WTC11 (cell line): ENCODE measurements at regions not wholly inside any gene's neighbourhood (a gene's known extent, or its start where the extent isn't known, plus 50 kb on each side); places are given as distances from the start of the nearest gene placed in this dataset.

ENCODE experiments used
- ATAC-seq: fragments of 200-7000 bp; cut with Tn5 transposase; 2 replicates; pipeline ENCODE4 v1.10.0; 2021; ENCODE audit warnings: mild to moderate bottlenecking, moderate library complexity
- CTCF ChIA-PET: fragments of 300-600 bp; sonication (Branson Sonifier 250); formaldehyde crosslinking; loops from one replicate; lab custom pipeline; 2021; ENCODE audit warnings: antibody characterized with exemption; lab: Charles Lee
- POLR2A ChIA-PET: fragments of 350-600 bp; sonication (Branson Sonifier 250); formaldehyde crosslinking; loops from one replicate; lab custom pipeline; 2021; ENCODE audit warnings: antibody characterized with exemption; lab: Charles Lee
- DNase-seq: peaks from one replicate; pipeline ENCODE4 v3.0.0; 2021; ENCODE audit warnings: low spot score
- H3K27ac Mint-ChIP-seq: 2 replicates; pipeline ENCODE4 v1.8.0; 2021; ENCODE audit warnings: mixed read lengths
- H3K27me3 Mint-ChIP-seq: 2 replicates; pipeline ENCODE4 v1.8.0; 2021; ENCODE audit warnings: low read depth, mild to moderate bottlenecking, moderate library complexity, mixed read lengths
- H3K36me3 Mint-ChIP-seq: 2 replicates; pipeline ENCODE4 v1.8.0; 2021; ENCODE audit warnings: mixed read lengths
- H3K4me1 Mint-ChIP-seq: 2 replicates; pipeline ENCODE4 v1.8.0; 2022; ENCODE audit warnings: mixed read lengths
- H3K4me3 Mint-ChIP-seq: 2 replicates; pipeline ENCODE4 v1.8.0; 2021; ENCODE audit warnings: mild to moderate bottlenecking, moderate library complexity, mixed read lengths
- H3K9me3 Mint-ChIP-seq: 2 replicates; pipeline ENCODE4 v1.8.0; 2021; ENCODE audit warnings: mixed read lengths
- CBFB ChIP-seq: sonication (generic); formaldehyde crosslinking; IDR thresholded peaks from 2 replicates; pipeline ENCODE4 v1.8.1; 2022; ENCODE audit warnings: mild to moderate bottlenecking, low read depth, missing genetic modification reagents
- CREB1 ChIP-seq: sonication (generic); formaldehyde crosslinking; IDR thresholded peaks from 2 replicates; pipeline ENCODE4 v1.8.0; 2023; ENCODE audit warnings: mild to moderate bottlenecking, missing genetic modification reagents
- CREM ChIP-seq: sonication (generic); formaldehyde crosslinking; IDR thresholded peaks from 2 replicates; pipeline ENCODE4 v1.8.1; 2022; ENCODE audit warnings: mild to moderate bottlenecking, missing genetic modification reagents, moderate library complexity
- ELF4 ChIP-seq: sonication (generic); formaldehyde crosslinking; IDR thresholded peaks from 2 replicates; pipeline ENCODE4 v1.8.1; 2022; ENCODE audit warnings: low read depth, mild to moderate bottlenecking, moderate library complexity, missing genetic modification reagents
- ETV6 ChIP-seq: sonication (generic); formaldehyde crosslinking; IDR thresholded peaks from 2 replicates; pipeline ENCODE4 v1.8.1; 2022; ENCODE audit warnings: mild to moderate bottlenecking, missing genetic modification reagents
- GABPB1 ChIP-seq: sonication (generic); formaldehyde crosslinking; IDR thresholded peaks from 2 replicates; pipeline ENCODE4 v1.8.1; 2023; ENCODE audit warnings: mild to moderate bottlenecking, missing genetic modification reagents
- GRHL2 ChIP-seq: fragments of 250-450 bp; sonication (Bioruptor Pico); IDR thresholded peaks from 2 replicates; pipeline ENCODE4 v1.8.0; 2022; ENCODE audit warnings: mild to moderate bottlenecking, moderate library complexity; ENCODE audit not compliant: insufficient replicate concordance, severe bottlenecking
- HMGA2 ChIP-seq: fragments of 250-450 bp; sonication (Bioruptor Pico); IDR thresholded peaks from 2 replicates; pipeline ENCODE4 v1.4.0; 2021; ENCODE audit warnings: mild to moderate bottlenecking, moderate library complexity
- JAZF1 ChIP-seq: fragments of 250-450 bp; sonication (Bioruptor Pico); IDR thresholded peaks from 2 replicates; pipeline ENCODE4 v1.9.0; 2021; ENCODE audit warnings: moderate library complexity, mild to moderate bottlenecking, inconsistent platforms
- KAT7 ChIP-seq: sonication (generic); formaldehyde crosslinking; IDR thresholded peaks from 2 replicates; pipeline ENCODE4 v1.8.1; 2023; ENCODE audit warnings: missing genetic modification reagents, mild to moderate bottlenecking, borderline replicate concordance
- NR3C1 ChIP-seq: sonication (generic); formaldehyde crosslinking; conservative IDR thresholded peaks from 2 replicates; pipeline ENCODE4 v1.8.1; 2023; ENCODE audit warnings: low read depth, mild to moderate bottlenecking, missing genetic modification reagents
- RELA ChIP-seq: sonication (generic); formaldehyde crosslinking; IDR thresholded peaks from 2 replicates; pipeline ENCODE4 v1.8.1; 2022; ENCODE audit warnings: missing genetic modification reagents, mild to moderate bottlenecking, borderline replicate concordance
- TCF7 ChIP-seq: sonication (generic); formaldehyde crosslinking; IDR thresholded peaks from 2 replicates; pipeline ENCODE4 v1.8.0; 2022; ENCODE audit warnings: mild to moderate bottlenecking, low read depth, missing genetic modification reagents, moderate library complexity
- TEAD4 ChIP-seq: sonication (generic); formaldehyde crosslinking; IDR thresholded peaks from 2 replicates; pipeline ENCODE4 v1.8.0; 2022; ENCODE audit warnings: mild to moderate bottlenecking, missing genetic modification reagents
- ZNF396 ChIP-seq: fragments of 250-450 bp; sonication (Bioruptor Pico); IDR thresholded peaks from 2 replicates; pipeline ENCODE4 v1.8.0; 2021; ENCODE audit warnings: mild to moderate bottlenecking, moderate library complexity, borderline replicate concordance
- ZNF416 ChIP-seq: fragments of 250-450 bp; sonication (Bioruptor Pico); IDR thresholded peaks from 2 replicates; pipeline ENCODE4 v1.9.0; 2021; ENCODE audit warnings: mild to moderate bottlenecking, inconsistent platforms
- ZNF671 ChIP-seq: fragments of 250-450 bp; sonication (Bioruptor Pico); IDR thresholded peaks from 2 replicates; pipeline ENCODE4 v1.8.0; 2021; ENCODE audit warnings: mild to moderate bottlenecking
- TF ChIP-seq, protein P1 (sequence below): sonication (generic); formaldehyde crosslinking; IDR thresholded peaks from 2 replicates; pipeline ENCODE4 v1.8.1; 2022; ENCODE audit warnings: mild to moderate bottlenecking, missing genetic modification reagents, moderate library complexity, borderline replicate concordance
- TF ChIP-seq, protein P2 (sequence below): sonication (generic); formaldehyde crosslinking; IDR thresholded peaks from 2 replicates; pipeline ENCODE4 v1.8.1; 2022; ENCODE audit warnings: low read depth, mild to moderate bottlenecking, moderate library complexity, missing genetic modification reagents, borderline replicate concordance
- TF ChIP-seq, protein P3 (sequence below): sonication (generic); formaldehyde crosslinking; IDR thresholded peaks from 2 replicates; pipeline ENCODE4 v1.8.1; 2023; ENCODE audit warnings: mild to moderate bottlenecking, missing genetic modification reagents
- TF ChIP-seq, protein P4 (sequence below): sonication (generic); formaldehyde crosslinking; IDR thresholded peaks from 2 replicates; pipeline ENCODE4 v1.8.0; 2022; ENCODE audit warnings: mild to moderate bottlenecking, missing genetic modification reagents
- TF ChIP-seq, protein P5 (sequence below): fragments of 250-450 bp; sonication (Bioruptor Pico); IDR thresholded peaks from 2 replicates; pipeline ENCODE4 v1.9.0; 2021; ENCODE audit warnings: mild to moderate bottlenecking, borderline replicate concordance
- TF ChIP-seq, protein P6 (sequence below): fragments of 200-600 bp; IDR thresholded peaks from 2 replicates; pipeline ENCODE4 v1.8.0; 2022; ENCODE audit warnings: antibody characterized with exemption
- TF ChIP-seq, protein P7 (sequence below): sonication (generic); formaldehyde crosslinking; IDR thresholded peaks from 2 replicates; pipeline ENCODE4 v1.8.1; 2022; ENCODE audit warnings: missing genetic modification reagents, borderline replicate concordance

DNA sequence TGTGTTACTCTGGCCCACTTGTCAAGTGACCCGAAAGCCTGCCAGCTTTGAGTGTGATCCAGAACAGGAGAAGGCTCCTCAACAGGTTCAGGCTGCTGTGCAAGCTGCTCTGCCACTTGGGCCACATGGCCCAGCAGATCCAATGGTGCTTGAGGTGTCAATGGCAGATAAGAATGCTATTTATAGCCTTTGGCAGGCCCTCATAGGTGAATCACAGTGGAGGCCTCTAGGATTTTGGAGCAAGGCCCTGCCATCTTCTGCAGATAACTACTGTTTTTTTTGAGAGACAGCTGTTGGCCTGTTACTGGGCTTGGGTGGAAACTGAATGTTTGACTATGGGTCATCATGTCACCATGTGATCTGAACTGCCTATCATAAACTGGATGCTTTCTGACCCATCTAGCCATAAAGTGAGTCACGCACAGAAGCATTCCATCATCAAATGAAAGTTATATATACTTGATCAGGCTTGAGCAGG lies 180.8 kb downstream of the CARTPT start (continued):
- TF ChIP-seq ZNF416 (CRISPR knock-in tag) (no peak), ELF4 (CRISPR knock-in tag) (no peak), ZNF671 (CRISPR knock-in tag) (no peak), CREB1 (no peak), CREM (no peak), RELA (no peak), NR3C1 (CRISPR knock-in tag) (no peak), TCF7 (CRISPR knock-in tag) (no peak), ETV6 (CRISPR knock-in tag) (no peak)
- TF ChIP-seq, protein P1, sequence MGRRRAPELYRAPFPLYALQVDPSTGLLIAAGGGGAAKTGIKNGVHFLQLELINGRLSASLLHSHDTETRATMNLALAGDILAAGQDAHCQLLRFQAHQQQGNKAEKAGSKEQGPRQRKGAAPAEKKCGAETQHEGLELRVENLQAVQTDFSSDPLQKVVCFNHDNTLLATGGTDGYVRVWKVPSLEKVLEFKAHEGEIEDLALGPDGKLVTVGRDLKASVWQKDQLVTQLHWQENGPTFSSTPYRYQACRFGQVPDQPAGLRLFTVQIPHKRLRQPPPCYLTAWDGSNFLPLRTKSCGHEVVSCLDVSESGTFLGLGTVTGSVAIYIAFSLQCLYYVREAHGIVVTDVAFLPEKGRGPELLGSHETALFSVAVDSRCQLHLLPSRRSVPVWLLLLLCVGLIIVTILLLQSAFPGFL (CRISPR knock-in tag): no peak

DNA sequence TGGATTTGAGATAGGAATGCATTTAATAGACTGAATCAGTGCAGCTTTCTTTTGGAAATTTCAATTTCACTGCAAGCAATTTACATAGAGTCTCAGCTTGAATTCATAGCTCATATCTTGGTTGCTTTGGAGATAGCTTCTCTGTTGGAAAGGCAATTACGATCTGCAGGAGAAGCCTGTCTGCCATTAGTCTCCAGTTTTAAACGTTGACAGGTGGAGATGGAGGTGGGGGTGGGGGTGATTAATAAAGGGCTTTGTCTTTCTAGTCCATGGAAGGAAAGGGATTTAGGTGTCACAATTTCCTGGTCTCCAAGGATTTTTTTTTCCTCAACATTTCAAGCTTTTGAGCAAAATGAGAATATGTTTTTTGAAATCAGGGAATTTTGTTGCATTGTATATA lies 184.7 kb downstream of the CARTPT start:
- H3K4me1 Mint-ChIP-seq: peaks cover 12% of the 10 kb centered on the region
- POLR2A ChIA-PET: interaction anchor here (0.7 kb wide), 1 partner anchor 255 kb away, joined by 4 read pairs; no protein-coding TSS in a partner anchor
- H3K36me3 Mint-ChIP-seq: peaks cover 5% of the 10 kb centered on the region; the same call in 1 of the 2 replicates
- H3K9me3 Mint-ChIP-seq: peaks cover 21% of the 10 kb centered on the region
- DNase-seq: no peak
- H3K4me3 Mint-ChIP-seq: no peak overlapping the region
- H3K27ac Mint-ChIP-seq: no peak overlapping the region
- TF ChIP-seq, protein P2, sequence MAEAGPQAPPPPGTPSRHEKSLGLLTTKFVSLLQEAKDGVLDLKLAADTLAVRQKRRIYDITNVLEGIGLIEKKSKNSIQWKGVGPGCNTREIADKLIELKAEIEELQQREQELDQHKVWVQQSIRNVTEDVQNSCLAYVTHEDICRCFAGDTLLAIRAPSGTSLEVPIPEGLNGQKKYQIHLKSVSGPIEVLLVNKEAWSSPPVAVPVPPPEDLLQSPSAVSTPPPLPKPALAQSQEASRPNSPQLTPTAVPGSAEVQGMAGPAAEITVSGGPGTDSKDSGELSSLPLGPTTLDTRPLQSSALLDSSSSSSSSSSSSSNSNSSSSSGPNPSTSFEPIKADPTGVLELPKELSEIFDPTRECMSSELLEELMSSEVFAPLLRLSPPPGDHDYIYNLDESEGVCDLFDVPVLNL (CRISPR knock-in tag): no peak
- TF ChIP-seq, protein P3, sequence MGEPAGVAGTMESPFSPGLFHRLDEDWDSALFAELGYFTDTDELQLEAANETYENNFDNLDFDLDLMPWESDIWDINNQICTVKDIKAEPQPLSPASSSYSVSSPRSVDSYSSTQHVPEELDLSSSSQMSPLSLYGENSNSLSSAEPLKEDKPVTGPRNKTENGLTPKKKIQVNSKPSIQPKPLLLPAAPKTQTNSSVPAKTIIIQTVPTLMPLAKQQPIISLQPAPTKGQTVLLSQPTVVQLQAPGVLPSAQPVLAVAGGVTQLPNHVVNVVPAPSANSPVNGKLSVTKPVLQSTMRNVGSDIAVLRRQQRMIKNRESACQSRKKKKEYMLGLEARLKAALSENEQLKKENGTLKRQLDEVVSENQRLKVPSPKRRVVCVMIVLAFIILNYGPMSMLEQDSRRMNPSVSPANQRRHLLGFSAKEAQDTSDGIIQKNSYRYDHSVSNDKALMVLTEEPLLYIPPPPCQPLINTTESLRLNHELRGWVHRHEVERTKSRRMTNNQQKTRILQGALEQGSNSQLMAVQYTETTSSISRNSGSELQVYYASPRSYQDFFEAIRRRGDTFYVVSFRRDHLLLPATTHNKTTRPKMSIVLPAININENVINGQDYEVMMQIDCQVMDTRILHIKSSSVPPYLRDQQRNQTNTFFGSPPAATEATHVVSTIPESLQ (CRISPR knock-in tag): no peak
- no peak for TF ChIP-seq KAT7 (CRISPR knock-in tag)
- TF ChIP-seq TEAD4: no peak
- no peak for TF ChIP-seq HMGA2
- no peak for TF ChIP-seq ELF4 (CRISPR knock-in tag)
- TF ChIP-seq, protein P4, sequence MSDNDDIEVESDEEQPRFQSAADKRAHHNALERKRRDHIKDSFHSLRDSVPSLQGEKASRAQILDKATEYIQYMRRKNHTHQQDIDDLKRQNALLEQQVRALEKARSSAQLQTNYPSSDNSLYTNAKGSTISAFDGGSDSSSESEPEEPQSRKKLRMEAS (CRISPR knock-in tag): no peak
- TF ChIP-seq, protein P5, sequence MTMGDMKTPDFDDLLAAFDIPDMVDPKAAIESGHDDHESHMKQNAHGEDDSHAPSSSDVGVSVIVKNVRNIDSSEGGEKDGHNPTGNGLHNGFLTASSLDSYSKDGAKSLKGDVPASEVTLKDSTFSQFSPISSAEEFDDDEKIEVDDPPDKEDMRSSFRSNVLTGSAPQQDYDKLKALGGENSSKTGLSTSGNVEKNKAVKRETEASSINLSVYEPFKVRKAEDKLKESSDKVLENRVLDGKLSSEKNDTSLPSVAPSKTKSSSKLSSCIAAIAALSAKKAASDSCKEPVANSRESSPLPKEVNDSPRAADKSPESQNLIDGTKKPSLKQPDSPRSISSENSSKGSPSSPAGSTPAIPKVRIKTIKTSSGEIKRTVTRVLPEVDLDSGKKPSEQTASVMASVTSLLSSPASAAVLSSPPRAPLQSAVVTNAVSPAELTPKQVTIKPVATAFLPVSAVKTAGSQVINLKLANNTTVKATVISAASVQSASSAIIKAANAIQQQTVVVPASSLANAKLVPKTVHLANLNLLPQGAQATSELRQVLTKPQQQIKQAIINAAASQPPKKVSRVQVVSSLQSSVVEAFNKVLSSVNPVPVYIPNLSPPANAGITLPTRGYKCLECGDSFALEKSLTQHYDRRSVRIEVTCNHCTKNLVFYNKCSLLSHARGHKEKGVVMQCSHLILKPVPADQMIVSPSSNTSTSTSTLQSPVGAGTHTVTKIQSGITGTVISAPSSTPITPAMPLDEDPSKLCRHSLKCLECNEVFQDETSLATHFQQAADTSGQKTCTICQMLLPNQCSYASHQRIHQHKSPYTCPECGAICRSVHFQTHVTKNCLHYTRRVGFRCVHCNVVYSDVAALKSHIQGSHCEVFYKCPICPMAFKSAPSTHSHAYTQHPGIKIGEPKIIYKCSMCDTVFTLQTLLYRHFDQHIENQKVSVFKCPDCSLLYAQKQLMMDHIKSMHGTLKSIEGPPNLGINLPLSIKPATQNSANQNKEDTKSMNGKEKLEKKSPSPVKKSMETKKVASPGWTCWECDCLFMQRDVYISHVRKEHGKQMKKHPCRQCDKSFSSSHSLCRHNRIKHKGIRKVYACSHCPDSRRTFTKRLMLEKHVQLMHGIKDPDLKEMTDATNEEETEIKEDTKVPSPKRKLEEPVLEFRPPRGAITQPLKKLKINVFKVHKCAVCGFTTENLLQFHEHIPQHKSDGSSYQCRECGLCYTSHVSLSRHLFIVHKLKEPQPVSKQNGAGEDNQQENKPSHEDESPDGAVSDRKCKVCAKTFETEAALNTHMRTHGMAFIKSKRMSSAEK (CRISPR knock-in tag): no peak
- TF ChIP-seq ZNF671 (CRISPR knock-in tag): no peak
- TF ChIP-seq, protein P6, sequence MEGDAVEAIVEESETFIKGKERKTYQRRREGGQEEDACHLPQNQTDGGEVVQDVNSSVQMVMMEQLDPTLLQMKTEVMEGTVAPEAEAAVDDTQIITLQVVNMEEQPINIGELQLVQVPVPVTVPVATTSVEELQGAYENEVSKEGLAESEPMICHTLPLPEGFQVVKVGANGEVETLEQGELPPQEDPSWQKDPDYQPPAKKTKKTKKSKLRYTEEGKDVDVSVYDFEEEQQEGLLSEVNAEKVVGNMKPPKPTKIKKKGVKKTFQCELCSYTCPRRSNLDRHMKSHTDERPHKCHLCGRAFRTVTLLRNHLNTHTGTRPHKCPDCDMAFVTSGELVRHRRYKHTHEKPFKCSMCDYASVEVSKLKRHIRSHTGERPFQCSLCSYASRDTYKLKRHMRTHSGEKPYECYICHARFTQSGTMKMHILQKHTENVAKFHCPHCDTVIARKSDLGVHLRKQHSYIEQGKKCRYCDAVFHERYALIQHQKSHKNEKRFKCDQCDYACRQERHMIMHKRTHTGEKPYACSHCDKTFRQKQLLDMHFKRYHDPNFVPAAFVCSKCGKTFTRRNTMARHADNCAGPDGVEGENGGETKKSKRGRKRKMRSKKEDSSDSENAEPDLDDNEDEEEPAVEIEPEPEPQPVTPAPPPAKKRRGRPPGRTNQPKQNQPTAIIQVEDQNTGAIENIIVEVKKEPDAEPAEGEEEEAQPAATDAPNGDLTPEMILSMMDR: no peak
- no peak for TF ChIP-seq GABPB1 (CRISPR knock-in tag)
- no peak for TF ChIP-seq JAZF1 (CRISPR knock-in tag)
- no peak for TF ChIP-seq ZNF396 (CRISPR knock-in tag)
- no peak for TF ChIP-seq GRHL2 (CRISPR knock-in tag)
- TF ChIP-seq, protein P7, sequence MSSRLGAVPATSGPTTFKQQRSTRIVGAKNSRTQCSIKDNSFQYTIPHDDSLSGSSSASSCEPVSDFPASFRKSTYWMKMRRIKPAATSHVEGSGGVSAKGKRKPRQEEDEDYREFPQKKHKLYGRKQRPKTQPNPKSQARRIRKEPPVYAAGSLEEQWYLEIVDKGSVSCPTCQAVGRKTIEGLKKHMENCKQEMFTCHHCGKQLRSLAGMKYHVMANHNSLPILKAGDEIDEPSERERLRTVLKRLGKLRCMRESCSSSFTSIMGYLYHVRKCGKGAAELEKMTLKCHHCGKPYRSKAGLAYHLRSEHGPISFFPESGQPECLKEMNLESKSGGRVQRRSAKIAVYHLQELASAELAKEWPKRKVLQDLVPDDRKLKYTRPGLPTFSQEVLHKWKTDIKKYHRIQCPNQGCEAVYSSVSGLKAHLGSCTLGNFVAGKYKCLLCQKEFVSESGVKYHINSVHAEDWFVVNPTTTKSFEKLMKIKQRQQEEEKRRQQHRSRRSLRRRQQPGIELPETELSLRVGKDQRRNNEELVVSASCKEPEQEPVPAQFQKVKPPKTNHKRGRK (CRISPR knock-in tag): no peak
- TF ChIP-seq CBFB (CRISPR knock-in tag): no peak
- no peaks in the 10 kb centered on the region; the same call in 1 of the 2 replicates for H3K27me3 Mint-ChIP-seq
- ATAC-seq: no peak
- CTCF ChIA-PET: interaction anchor here (0.6 kb wide), 1 partner anchor 133 kb away, joined by 3 read pairs; no protein-coding TSS in a partner anchor
